HepG2 (cell line): ENCODE measurements at regions not wholly inside any gene's neighbourhood (a gene's known extent, or its start where the extent isn't known, plus 50 kb on each side); places are given as distances from the start of the nearest gene placed in this dataset.

Experiments used
- ATAC-seq: fragments of 200-7000 bp; cut with Tn5 transposase; 3 replicates; pipeline ENCODE4 v1.9.1; 2020; ENCODE audit warnings: mild to moderate bottlenecking, moderate library complexity
- BruUV-seq: library from RNA; stranded (reverse); fragments of 400-500 nt; replicated peaks from 2 replicates; lab custom pipeline; 2021; lab: Mats Ljungman, UMichigan
- CTCF ChIA-PET: fragments of 300-600 bp; formaldehyde crosslinking; extraction: SDS; loops from one replicate; lab custom pipeline; 2021; ENCODE audit warnings: low total read pairs, inconsistent platforms, low intra/inter-chr PET ratio; lab: Yijun Ruan, JAX
- POLR2A ChIA-PET: fragments of 350-600 bp; sonication (Branson Sonifier 250); formaldehyde crosslinking; loops from one replicate; lab custom pipeline; 2020; ENCODE audit warnings: antibody characterized with exemption, inconsistent platforms; lab: Yijun Ruan, JAX
- DNase-seq: peaks from one replicate; pipeline ENCODE4 v3.0.0-alpha.2; 2015; ENCODE audit warnings: low spot score
- FAIRE-seq: peaks from 3 replicates; lab custom pipeline; 2011; peaks lifted over from hg19 to GRCh38; lab: Jason Lieb, UNC
- H2AFZ ChIP-seq: one replicate; pipeline ENCODE4 v1.6.1; 2011; ENCODE audit warnings: low read length, inconsistent platforms
- H3K27ac ChIP-seq: fragments of 300-600 bp; 3 replicates; pipeline ENCODE4 v1.8.0; 2011; ENCODE audit warnings: mixed run types, mild to moderate bottlenecking, mixed read lengths, low read length, inconsistent platforms; ENCODE audit not compliant: insufficient read depth; ENCODE audit errors: extremely low read length
- H3K27me3 ChIP-seq, 2 experiments: fragments of 200-600 bp in 1 of 2; 2 replicates in 1 of 2; 3 replicates in 1 of 2; pipeline versions ENCODE4 v1.6.0 to v1.8.0; 2011; ENCODE audit warnings: low read length in 2 of 2, mild to moderate bottlenecking in 2 of 2, moderate library complexity in 2 of 2, inconsistent platforms in 1 of 2; ENCODE audit not compliant: insufficient read depth in 2 of 2, control insufficient read depth in 1 of 2
- H3K36me3 ChIP-seq, 2 experiments: fragments of 200-600 bp in 1 of 2; replicated peaks in 1 of 2; 2 replicates in 1 of 2; 3 replicates in 1 of 2; pipeline versions ENCODE4 v1.5.1 to v1.8.0; 2011; ENCODE audit warnings: low read length in 2 of 2, inconsistent platforms in 1 of 2; ENCODE audit not compliant: insufficient read depth in 2 of 2, control insufficient read depth in 1 of 2
- H3K4me1 ChIP-seq: 2 replicates; pipeline ENCODE4 v1.5.1; 2012; ENCODE audit warnings: low read length, inconsistent platforms; ENCODE audit not compliant: insufficient read depth
- H3K4me2 ChIP-seq: 2 replicates; pipeline ENCODE4 v1.6.0; 2011; ENCODE audit warnings: low read depth, low read length, inconsistent platforms
- H3K4me3 ChIP-seq, 3 experiments: fragments of 200-600 bp in 1 of 3; sonication (generic), shearing (Covaris generic) in 1 of 3; replicated peaks in 1 of 3; 2 replicates each; pipeline ENCODE4 v1.5.1; 2011 to 2016; ENCODE audit warnings: low read length in 3 of 3, inconsistent platforms in 2 of 3, low read depth in 2 of 3, mild to moderate bottlenecking in 2 of 3, control low read depth in 1 of 3, mixed read lengths in 1 of 3; ENCODE audit not compliant: insufficient read depth in 1 of 3
- H3K79me2 ChIP-seq: one replicate; pipeline ENCODE4 v1.6.1; 2011; ENCODE audit warnings: low read length, inconsistent platforms; ENCODE audit not compliant: insufficient read depth
- H3K9ac ChIP-seq: 2 replicates; pipeline ENCODE4 v1.6.0; 2011; ENCODE audit warnings: mild to moderate bottlenecking, low read depth, low read length, inconsistent platforms; ENCODE audit not compliant: insufficient read depth
- H3K9me3 ChIP-seq: 2 replicates; pipeline ENCODE4 v1.5.1; 2012; ENCODE audit warnings: mild to moderate bottlenecking, low read length
- H4K20me1 ChIP-seq: 2 replicates; pipeline ENCODE4 v1.6.0; 2011; ENCODE audit warnings: inconsistent platforms, mild to moderate bottlenecking, low read length, moderate library complexity; ENCODE audit not compliant: insufficient read depth
- CSRNP1 ChIP-seq: sonication (generic); formaldehyde crosslinking; IDR thresholded peaks from 2 replicates; pipeline ENCODE4 v1.8.1; 2023; ENCODE audit warnings: mild to moderate bottlenecking, missing genetic modification reagents
- HBP1 ChIP-seq: IDR thresholded peaks from 2 replicates; pipeline ENCODE4 v1.6.1; 2016; ENCODE audit warnings: low read depth, control low read depth
- MEF2D ChIP-seq: sonication (generic); formaldehyde crosslinking; IDR thresholded peaks from 2 replicates; pipeline ENCODE4 v1.5.1; 2020; ENCODE audit warnings: mild to moderate bottlenecking, missing genetic modification reagents
- SRSF9 ChIP-seq: fragments of 200-400 bp; formaldehyde crosslinking; IDR thresholded peaks from 2 replicates; pipeline ENCODE4 v1.6.1; 2018; ENCODE audit warnings: borderline replicate concordance, mild to moderate bottlenecking, low read depth, low read length; ENCODE audit not compliant: insufficient read depth, poor library complexity, severe bottlenecking
- STAG1 ChIP-seq: sonication (generic); formaldehyde crosslinking; IDR thresholded peaks from 2 replicates; pipeline ENCODE4 v1.4.0; 2020; ENCODE audit warnings: missing genetic modification reagents
- ZFP90 ChIP-seq: sonication (generic); formaldehyde crosslinking; IDR thresholded peaks from 2 replicates; pipeline ENCODE4 v1.8.0; 2022; ENCODE audit warnings: missing genetic modification reagents, mild to moderate bottlenecking, inconsistent platforms, borderline replicate concordance
- ZFY ChIP-seq: sonication (generic); formaldehyde crosslinking; IDR thresholded peaks from 2 replicates; pipeline ENCODE4 v1.4.0; 2020; ENCODE audit warnings: missing genetic modification reagents
- ZNF441 ChIP-seq: sonication (generic); formaldehyde crosslinking; IDR thresholded peaks from 2 replicates; pipeline ENCODE4 v1.7.0; 2021; ENCODE audit warnings: missing genetic modification reagents, borderline replicate concordance
- ZNF546 ChIP-seq: sonication (generic); formaldehyde crosslinking; conservative IDR thresholded peaks from 2 replicates; pipeline ENCODE4 v1.8.1; 2023; ENCODE audit warnings: mild to moderate bottlenecking, missing genetic modification reagents
- WGBS: methylation state at CpG from one replicate; pipeline ENCODE4 v1.1.6; 2017; ENCODE audit warnings: low lambda C conversion rate; 5-methylcytosine and 5-hydroxymethylcytosine counted together
- in situ Hi-C: cut with HindIII; loops from 2 replicates; pipeline ENCODE4 v1.10.0; 2017; ENCODE audit warnings: low pct_unique_long_range_greater_than_20kb; ENCODE audit not compliant: extremely low pct_ligation_motif_present
- intact Hi-C: fragments of 100-400 bp; cut with micrococcal nuclease; formaldehyde crosslinking; loops from one replicate; pipeline ENCODE4 v1.10.0; 2022; ENCODE audit not compliant: unreplicated experiment
- TF ChIP-seq, protein P1 (sequence below): sonication (generic); formaldehyde crosslinking; conservative IDR thresholded peaks from 2 replicates; pipeline ENCODE4 v1.4.0; 2020; ENCODE audit warnings: missing genetic modification reagents

- no peaks in the 10 kb centered on the region for H3K9me3 ChIP-seq
- no peaks in the 10 kb centered on the region for H3K4me1 ChIP-seq
- no peaks in the 10 kb centered on the region for H4K20me1 ChIP-seq
- no peaks in the 10 kb centered on the region for H3K27me3 ChIP-seq
- intact Hi-C loops, result no loop called here
- H3K79me2 ChIP-seq, result no peaks in the 10 kb centered on the region
- no peak overlapping the region for H3K27ac ChIP-seq
- no peak for FAIRE-seq
- TF ChIP-seq SRSF9 (no peak), ZFP90 (no peak), STAG1 (CRISPR knock-in tag) (no peak), CSRNP1 (CRISPR knock-in tag) (no peak), HBP1 (CRISPR knock-in tag) (no peak), MEF2D (CRISPR knock-in tag) (no peak), ZNF546 (no peak), ZNF441 (no peak), ZFY (CRISPR knock-in tag) (no peak)
- TF ChIP-seq, protein P1, sequence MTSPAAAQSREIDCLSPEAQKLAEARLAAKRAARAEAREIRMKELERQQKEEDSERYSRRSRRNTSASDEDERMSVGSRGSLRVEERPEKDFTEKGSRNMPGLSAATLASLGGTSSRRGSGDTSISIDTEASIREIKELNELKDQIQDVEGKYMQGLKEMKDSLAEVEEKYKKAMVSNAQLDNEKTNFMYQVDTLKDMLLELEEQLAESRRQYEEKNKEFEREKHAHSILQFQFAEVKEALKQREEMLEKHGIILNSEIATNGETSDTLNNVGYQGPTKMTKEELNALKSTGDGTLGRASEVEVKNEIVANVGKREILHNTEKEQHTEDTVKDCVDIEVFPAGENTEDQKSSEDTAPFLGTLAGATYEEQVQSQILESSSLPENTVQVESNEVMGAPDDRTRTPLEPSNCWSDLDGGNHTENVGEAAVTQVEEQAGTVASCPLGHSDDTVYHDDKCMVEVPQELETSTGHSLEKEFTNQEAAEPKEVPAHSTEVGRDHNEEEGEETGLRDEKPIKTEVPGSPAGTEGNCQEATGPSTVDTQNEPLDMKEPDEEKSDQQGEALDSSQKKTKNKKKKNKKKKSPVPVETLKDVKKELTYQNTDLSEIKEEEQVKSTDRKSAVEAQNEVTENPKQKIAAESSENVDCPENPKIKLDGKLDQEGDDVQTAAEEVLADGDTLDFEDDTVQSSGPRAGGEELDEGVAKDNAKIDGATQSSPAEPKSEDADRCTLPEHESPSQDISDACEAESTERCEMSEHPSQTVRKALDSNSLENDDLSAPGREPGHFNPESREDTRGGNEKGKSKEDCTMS (CRISPR knock-in tag), result no peak
- BruUV-seq, result no TSS peak
- ChIA-PET POLR2A (no interaction called here), CTCF (no interaction called here)
- 2% methylated on average over 2 of the region's 2 CpGs for WGBS
- no peaks in the 10 kb centered on the region for H3K36me3 ChIP-seq
- no peak for ATAC-seq
- no peak for DNase-seq
- no peak overlapping the region for H3K9ac ChIP-seq
- no peak overlapping the region for H3K4me2 ChIP-seq
- H2AFZ ChIP-seq, result no peak overlapping the region
- in situ Hi-C loops, result no loop called here
- no peak overlapping the region for H3K4me3 ChIP-seq
Observed at GRCh38 chr1:88490676-88491075, 193.4 kb upstream of the PKN2 start.
